HEK293 (cell line): ENCODE measurements at regions not wholly inside any gene's neighbourhood (a gene's known extent, or its start where the extent isn't known, plus 50 kb on each side); places are given as distances from the start of the nearest gene placed in this dataset.
"Not testable (repeated sequence)": the region's sequence is repeated elsewhere in the genome, so short reads cannot be mapped to it uniquely, and the experiment has no call there.

Source experiments
- CTCF ChIP-seq: fragments of 450-650 bp; formaldehyde crosslinking; IDR thresholded peaks from 2 replicates; pipeline ENCODE4 v1.5.1; 2016; ENCODE audit warnings: missing biosample characterization, missing genetic modification characterization
- GLI2 ChIP-seq: fragments of 450-650 bp; formaldehyde crosslinking; IDR thresholded peaks from 2 replicates; pipeline ENCODE4; 2017; ENCODE audit warnings: missing biosample characterization, missing genetic modification characterization, low read depth, borderline replicate concordance
- KLF16 ChIP-seq: fragments of 450-650 bp; formaldehyde crosslinking; IDR thresholded peaks from 2 replicates; pipeline ENCODE4 v1.5.1; 2017; ENCODE audit warnings: missing biosample characterization, missing genetic modification characterization
- PBX3 ChIP-seq: sonication (generic); formaldehyde crosslinking; IDR thresholded peaks from 2 replicates; pipeline ENCODE4 v1.8.1; 2022; ENCODE audit warnings: mild to moderate bottlenecking, moderate library complexity, missing genetic modification reagents
- PRDM6 ChIP-seq: fragments of 450-650 bp; formaldehyde crosslinking; IDR thresholded peaks from 2 replicates; pipeline ENCODE4 v1.5.1; 2017; ENCODE audit warnings: missing biosample characterization, missing genetic modification characterization
- ZNF10 ChIP-seq: fragments of 450-650 bp; formaldehyde crosslinking; IDR thresholded peaks from 2 replicates; pipeline ENCODE4 v1.5.1; 2017; ENCODE audit warnings: missing biosample characterization, missing genetic modification characterization
- ZNF114 ChIP-seq: fragments of 450-650 bp; formaldehyde crosslinking; IDR thresholded peaks from 2 replicates; pipeline ENCODE4 v1.5.0; 2017; ENCODE audit warnings: missing biosample characterization, missing genetic modification characterization
- ZNF211 ChIP-seq: fragments of 450-650 bp; formaldehyde crosslinking; IDR thresholded peaks from 2 replicates; pipeline ENCODE4 v1.5.1; 2016; ENCODE audit warnings: low read depth, missing biosample characterization, missing genetic modification characterization
- ZNF292 ChIP-seq: fragments of 450-650 bp; formaldehyde crosslinking; IDR thresholded peaks from 2 replicates; pipeline ENCODE4 v1.5.1; 2016; ENCODE audit warnings: low read depth, missing biosample characterization, missing genetic modification characterization, borderline replicate concordance
- ZNF501 ChIP-seq: fragments of 450-650 bp; formaldehyde crosslinking; IDR thresholded peaks from 2 replicates; pipeline ENCODE4 v1.5.1; 2016; ENCODE audit warnings: missing biosample characterization, missing genetic modification characterization
- ZNF518A ChIP-seq: fragments of 450-650 bp; formaldehyde crosslinking; conservative IDR thresholded peaks from 2 replicates; pipeline ENCODE4 v1.5.1; 2016; ENCODE audit warnings: low read depth, missing biosample characterization, missing genetic modification characterization
- ZNF670 ChIP-seq: fragments of 450-650 bp; formaldehyde crosslinking; IDR thresholded peaks from 2 replicates; pipeline ENCODE4 v1.5.1; 2016; ENCODE audit warnings: missing biosample characterization, missing genetic modification characterization, low read depth

- not testable (repeated sequence) for TF ChIP-seq CTCF; ZNF670 (tag by site-specific recombination); ZNF211; ZNF518A (tag by site-specific recombination); ZNF292 (tag by site-specific recombination); KLF16 (tag by site-specific recombination); PBX3 (CRISPR knock-in tag); ZNF501 (tag by site-specific recombination); ZNF10 (tag by site-specific recombination); PRDM6 (tag by site-specific recombination); ZNF114 (tag by site-specific recombination); GLI2
Observed at GRCh38 chr9:36493564-36493963, 79.1 kb upstream of the MELK start.
